H1 (cell line): ENCODE measurements at regions not wholly inside any gene's neighbourhood (a gene's known extent, or its start where the extent isn't known, plus 50 kb on each side); places are given as distances from the start of the nearest gene placed in this dataset.

ENCODE experiments used
- BACH1 ChIP-seq: IDR thresholded peaks from 2 replicates; pipeline ENCODE4 v1.6.1; 2012; ENCODE audit warnings: low read length, improper control_type of control experiment
- BCL11A ChIP-seq, 2 experiments: IDR thresholded peaks; one replicate each; pipeline ENCODE4 v1.6.1; 2011; ENCODE audit warnings: low read depth in 2 of 2, low read length in 2 of 2, mild to moderate bottlenecking in 2 of 2
- EP300 ChIP-seq, 2 experiments: IDR thresholded peaks; 1 replicate in 1 of 2; 2 replicates in 1 of 2; pipeline ENCODE4 v1.6.1; 2011 to 2012; ENCODE audit warnings: low read depth in 2 of 2, low read length in 2 of 2, mild to moderate bottlenecking in 2 of 2, borderline replicate concordance in 1 of 2, inconsistent platforms in 1 of 2, moderate library complexity in 1 of 2
- RAD21 ChIP-seq, 2 experiments: IDR thresholded peaks in 1 of 2; conservative IDR thresholded peaks in 1 of 2; 2 replicates each; pipeline ENCODE4 v1.6.1; 2011; ENCODE audit warnings: low read depth in 2 of 2, low read length in 2 of 2, improper control_type of control experiment in 1 of 2, inconsistent platforms in 1 of 2, mild to moderate bottlenecking in 1 of 2, moderate library complexity in 1 of 2
- SIN3A ChIP-seq, 2 experiments: IDR thresholded peaks in 1 of 2; conservative IDR thresholded peaks in 1 of 2; 2 replicates each; pipeline ENCODE4 v1.6.1; 2011 to 2012; ENCODE audit warnings: low read length in 2 of 2, improper control_type of control experiment in 1 of 2, low read depth in 1 of 2, mild to moderate bottlenecking in 1 of 2
- SRF ChIP-seq: IDR thresholded peaks from 2 replicates; pipeline ENCODE4 v1.6.1; 2011; ENCODE audit warnings: mild to moderate bottlenecking, low read depth, low read length, moderate library complexity

GRCh38 chr1:29974316-29974724, 738.0 kb downstream of the PTPRU start (continued):
- TF ChIP-seq RAD21 (IDR thresholded peaks at IDR 0.05 in 1 of 2, conservative IDR thresholded peaks at IDR 0.05 in 1 of 2; ENCODE audit: low read depth in 2 of 2, low read length in 2 of 2) (no peak), SRF (peak; percentile 81), SIN3A (conservative IDR thresholded peaks at IDR 0.05 in 1 of 2, IDR thresholded peaks at IDR 0.05 in 1 of 2; ENCODE audit: low read depth in 1 of 2, low read length in 2 of 2) (0 out of 4 replicates have a peak, but pooled peaks of 1 of the 2 experiments have one; percentile 25), EP300 (IDR thresholded peaks at IDR 0.05; ENCODE audit: borderline replicate concordance in 1 of 2, low read depth in 2 of 2, low read length in 2 of 2) (peak in 1 of 2 experiments; percentile 77; a peak in 1 of 3 replicates), BCL11A (IDR thresholded peaks at IDR 0.05; ENCODE audit: low read depth in 2 of 2, low read length in 2 of 2) (peak in 1 of 2 experiments; percentile 26), BACH1 (peak; percentile 90)
